Skeletal muscle satellite cell (primary cell): ENCODE measurements at regions not wholly inside any gene's neighbourhood (a gene's known extent, or its start where the extent isn't known, plus 50 kb on each side); places are given as distances from the start of the nearest gene placed in this dataset.
"Not testable (repeated sequence)": the region's sequence is repeated elsewhere in the genome, so short reads cannot be mapped to it uniquely, and the experiment has no call there.

Source experiments
- H3K27me3 ChIP-seq: 2 replicates; pipeline ENCODE4 v1.7.0; 2013; ENCODE audit warnings: low read length; ENCODE audit not compliant: control insufficient read depth, insufficient read depth
- H3K36me3 ChIP-seq: 2 replicates; pipeline ENCODE4 v1.7.0; 2013; ENCODE audit warnings: mild to moderate bottlenecking, control low read depth, low read length; ENCODE audit not compliant: insufficient read depth
- H3K4me1 ChIP-seq: 2 replicates; pipeline ENCODE4 v1.7.0; 2013; ENCODE audit warnings: low read length; ENCODE audit not compliant: control insufficient read depth, insufficient read depth
- H3K4me2 ChIP-seq: 2 replicates; pipeline ENCODE4 v1.7.0; 2013; ENCODE audit warnings: mild to moderate bottlenecking, low read length
- H3K4me3 ChIP-seq: 2 replicates; pipeline ENCODE4 v1.7.0; 2013; ENCODE audit warnings: low read length
- H3K9ac ChIP-seq: 2 replicates; pipeline ENCODE4 v1.7.0; 2013; ENCODE audit warnings: mild to moderate bottlenecking, low read depth, low read length, moderate library complexity
- H3K9me3 ChIP-seq: replicated peaks from 2 replicates; pipeline ENCODE4 v1.7.0; 2013; ENCODE audit warnings: mild to moderate bottlenecking, control low read depth, low read length

DNA sequence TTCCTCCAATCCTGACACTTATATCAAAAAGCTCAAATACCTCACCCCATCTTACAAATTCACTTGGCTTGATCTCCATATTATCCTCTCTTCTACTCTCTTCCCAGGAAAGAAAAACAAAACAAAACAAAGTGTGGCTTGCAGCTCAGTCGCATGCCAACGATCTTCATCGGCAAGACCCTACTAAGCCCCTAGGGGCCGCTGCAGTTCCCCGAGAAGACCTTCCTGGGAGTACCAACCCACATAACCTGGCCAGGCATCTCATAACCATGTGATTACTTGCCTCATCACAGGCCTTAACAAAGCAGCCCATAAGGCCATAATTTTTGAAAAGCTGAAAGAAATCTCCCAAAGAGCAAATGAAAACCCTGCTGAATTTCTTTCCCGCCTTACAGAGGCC lies 103.7 kb downstream of the ZNF92 start:
- no peaks in the 10 kb centered on the region for H3K4me1 ChIP-seq
- H3K36me3 ChIP-seq: no peaks in the 10 kb centered on the region
- H3K27me3 ChIP-seq: no peaks in the 10 kb centered on the region
- H3K4me3 ChIP-seq: no peak overlapping the region
- no peaks in the 10 kb centered on the region for H3K9me3 ChIP-seq
- no peak overlapping the region for H3K4me2 ChIP-seq
- no peak overlapping the region for H3K9ac ChIP-seq

GRCh38 chr7:65489260-65489767 lies 115.7 kb downstream of the ZNF92 start:
- H3K4me2 ChIP-seq: no peak overlapping the region
- no peaks in the 10 kb centered on the region for H3K36me3 ChIP-seq
- H3K27me3 ChIP-seq: no peaks in the 10 kb centered on the region
- peaks cover 10% of the 10 kb centered on the region for H3K9me3 ChIP-seq
- H3K9ac ChIP-seq: no peak overlapping the region
- H3K4me3 ChIP-seq: no peak overlapping the region
- no peaks in the 10 kb centered on the region for H3K4me1 ChIP-seq

- H3K36me3 ChIP-seq, H3K9ac ChIP-seq, H3K4me2 ChIP-seq, H3K27me3 ChIP-seq, H3K9me3 ChIP-seq, H3K4me1 ChIP-seq, H3K4me3 ChIP-seq: not testable (repeated sequence)
Measured at GRCh38 chr7:65496697-65497096, 123.0 kb downstream of the ZNF92 start.

DNA sequence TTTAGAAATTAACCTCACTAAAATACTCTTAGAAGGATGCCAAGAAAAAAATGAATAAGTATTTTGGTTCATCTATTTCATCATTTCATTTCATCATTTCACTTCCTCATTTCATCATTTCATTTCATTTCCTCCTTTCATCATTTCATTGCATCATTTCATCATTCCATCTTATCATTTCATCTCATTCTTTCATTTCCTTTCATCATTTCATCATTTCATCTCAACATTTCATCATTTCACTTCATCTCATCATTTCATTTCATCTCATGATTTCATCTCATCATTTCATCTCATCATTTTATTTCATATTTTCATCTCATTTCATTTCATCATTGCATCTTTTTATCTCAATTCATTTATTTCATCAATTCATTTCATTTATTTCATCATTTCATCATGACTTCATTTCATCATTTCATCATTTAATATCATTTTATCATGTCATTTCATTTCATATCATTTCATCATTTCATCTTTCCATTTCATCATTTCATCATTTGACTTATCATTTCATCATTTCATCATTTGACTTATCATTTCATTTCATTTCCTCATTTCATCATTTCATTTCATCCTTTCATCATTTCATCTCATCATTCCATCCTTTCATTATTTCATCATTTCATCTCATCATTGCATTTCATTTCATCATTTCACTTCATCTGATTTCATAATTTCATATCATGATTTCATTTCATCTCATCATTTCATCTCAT lies 129.9 kb downstream of the ZNF92 start:
- H3K4me2 ChIP-seq: no peak overlapping the region
- no peak overlapping the region for H3K4me3 ChIP-seq
- no peaks in the 10 kb centered on the region for H3K4me1 ChIP-seq
- no peak overlapping the region for H3K9ac ChIP-seq
- H3K36me3 ChIP-seq: no peaks in the 10 kb centered on the region
- no peaks in the 10 kb centered on the region for H3K27me3 ChIP-seq
- H3K9me3 ChIP-seq: no peaks in the 10 kb centered on the region

GRCh38 chr7:65504504-65505319 lies 131.1 kb downstream of the ZNF92 start:
- H3K4me3 ChIP-seq, H3K9ac ChIP-seq, H3K4me2 ChIP-seq, H3K27me3 ChIP-seq, H3K9me3 ChIP-seq, H3K4me1 ChIP-seq, H3K36me3 ChIP-seq: not testable (repeated sequence)

DNA sequence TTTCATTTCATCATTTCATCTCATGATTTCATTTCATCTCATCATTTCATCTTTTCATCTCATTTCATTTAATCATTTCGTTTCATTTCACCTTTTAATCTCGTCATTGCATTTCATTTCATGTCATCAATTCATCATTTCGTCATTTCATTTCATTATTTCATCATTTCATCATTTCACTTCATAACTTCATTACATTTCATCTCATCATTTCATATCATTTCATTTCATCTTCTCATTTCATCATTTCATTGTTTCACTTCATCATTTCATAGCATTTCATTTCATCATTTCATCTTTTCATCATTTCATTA lies 131.6 kb downstream of the ZNF92 start:
- not testable (repeated sequence) for H3K9me3 ChIP-seq, H3K4me3 ChIP-seq, H3K4me2 ChIP-seq

GRCh38 chr7:65508581-65509367 lies 135.1 kb downstream of the ZNF92 start:
- Histone ChIP-seq H3K4me2 (peak overlapping the region; percentile 83), H3K4me3 (peak overlapping the region; percentile 55), H3K27me3 (peaks cover 20% of the 10 kb centered on the region)
- H3K4me1 ChIP-seq, H3K9ac ChIP-seq, H3K36me3 ChIP-seq, H3K9me3 ChIP-seq: not testable (repeated sequence)

More for the DNA sequence above, 131.6 kb downstream of the ZNF92 start:
- not testable (repeated sequence) for H3K27me3 ChIP-seq, H3K36me3 ChIP-seq, H3K4me1 ChIP-seq, H3K9ac ChIP-seq

DNA sequence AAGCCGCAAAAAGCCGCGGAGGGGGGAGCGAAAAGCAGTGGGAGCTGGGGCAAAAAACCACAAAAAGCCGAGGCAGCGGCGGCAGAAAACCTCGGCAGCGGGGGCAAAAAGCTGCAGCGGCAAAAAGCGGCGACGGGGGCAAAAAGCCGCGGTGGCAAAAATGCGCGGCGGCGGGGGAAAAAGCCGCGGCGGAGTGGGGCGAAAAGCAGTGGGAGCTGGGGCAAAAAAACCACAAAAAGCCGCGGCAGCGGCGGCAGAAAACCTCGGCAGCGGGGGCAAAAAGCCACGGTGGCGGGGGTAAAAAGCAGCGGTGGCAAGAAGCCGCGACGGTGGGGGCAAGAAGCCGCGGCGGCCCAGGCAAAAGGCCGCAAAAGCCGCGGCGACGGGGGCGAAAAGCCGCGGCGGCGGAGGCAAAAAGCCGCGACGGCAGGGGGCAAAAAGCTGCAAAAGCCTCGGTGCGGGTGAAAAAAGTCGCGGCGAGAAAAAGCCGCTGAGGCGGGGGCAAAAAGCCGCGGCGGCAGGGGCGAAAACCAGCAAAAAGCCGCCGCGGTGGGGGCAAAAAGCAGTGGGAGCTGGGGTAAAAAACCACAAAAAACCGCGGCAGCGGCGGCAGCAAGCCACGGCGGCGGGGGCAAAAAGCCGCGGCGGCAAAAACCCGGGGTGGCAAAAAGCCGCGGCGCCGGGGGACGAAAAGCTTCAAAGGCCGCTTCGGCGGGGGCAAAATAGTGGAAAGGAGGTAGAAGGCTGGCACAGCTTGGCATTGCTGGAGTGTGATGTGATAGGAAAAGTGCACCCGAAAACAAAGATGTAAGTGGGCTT lies 135.9 kb downstream of the ZNF92 start:
- H3K4me3 ChIP-seq: peak overlapping the region; percentile 55
- H3K9me3 ChIP-seq: no peaks in the 10 kb centered on the region
- peak overlapping the region; percentile 83 for H3K4me2 ChIP-seq
- peaks cover 20% of the 10 kb centered on the region for H3K27me3 ChIP-seq
- H3K9ac ChIP-seq: no peak overlapping the region
- H3K36me3 ChIP-seq: no peaks in the 10 kb centered on the region
- H3K4me1 ChIP-seq: no peaks in the 10 kb centered on the region

DNA sequence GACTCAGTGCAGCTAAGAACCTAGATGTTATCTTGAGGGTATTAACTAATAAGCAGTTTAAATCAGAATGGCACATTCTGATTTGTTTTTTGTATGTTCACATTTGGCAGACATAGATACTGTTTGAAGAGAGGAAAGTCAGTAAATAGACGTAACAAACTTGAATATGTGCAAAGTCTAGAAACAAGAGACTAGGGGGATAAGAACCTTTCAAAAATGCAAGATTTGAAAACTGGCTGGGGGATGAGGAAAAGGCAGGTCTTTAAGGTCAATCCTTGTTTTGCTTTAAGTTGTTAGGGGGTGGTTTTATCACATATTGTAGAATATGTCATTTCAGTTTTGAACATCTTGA lies 136.5 kb downstream of the ZNF92 start:
- H3K9me3 ChIP-seq, H3K9ac ChIP-seq, H3K4me1 ChIP-seq, H3K36me3 ChIP-seq: not testable (repeated sequence)
- Histone ChIP-seq H3K4me3 (peak overlapping the region; percentile 55), H3K4me2 (peak overlapping the region; percentile 83), H3K27me3 (peaks cover 20% of the 10 kb centered on the region)

DNA sequence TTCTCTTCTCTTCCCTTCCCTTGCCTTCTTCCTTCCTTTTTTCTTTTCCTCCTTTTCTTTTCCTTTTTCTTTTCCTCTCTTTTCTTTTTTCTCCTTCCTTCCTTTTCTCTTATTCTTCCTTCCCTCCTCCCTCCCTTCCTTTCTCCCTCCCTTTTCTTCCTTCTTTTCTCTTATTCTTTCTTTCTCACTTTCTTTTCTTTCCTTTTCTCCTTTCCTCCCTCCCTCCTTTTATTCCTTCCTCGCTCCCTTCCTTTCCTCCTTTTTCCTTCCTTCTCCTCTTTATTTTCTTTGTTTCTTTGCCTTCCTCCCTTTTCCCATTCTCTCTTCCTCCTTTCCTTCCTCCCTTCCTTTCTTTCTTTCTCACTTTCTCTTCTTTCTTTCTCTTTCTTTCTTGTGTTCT lies 146.1 kb downstream of the ZNF92 start:
- H3K4me2 ChIP-seq, H3K27me3 ChIP-seq: not testable (repeated sequence)

More for the DNA sequence above, 146.1 kb downstream of the ZNF92 start:
- not testable (repeated sequence) for H3K9me3 ChIP-seq, H3K4me1 ChIP-seq, H3K36me3 ChIP-seq, H3K9ac ChIP-seq, H3K4me3 ChIP-seq
